Mesodermal cell (in vitro differentiated cells): ENCODE measurements at regions not wholly inside any gene's neighbourhood (a gene's known extent, or its start where the extent isn't known, plus 50 kb on each side); places are given as distances from the start of the nearest gene placed in this dataset.
"Not testable (repeated sequence)": the region's sequence is repeated elsewhere in the genome, so short reads cannot be mapped to it uniquely, and the experiment has no call there.

Experiments used
- H3K27ac ChIP-seq: 2 replicates; pipeline ENCODE4 v1.7.0; 2013; ENCODE audit warnings: mild to moderate bottlenecking, low read depth, low read length, moderate library complexity; ENCODE audit not compliant: severe bottlenecking
- H3K36me3 ChIP-seq: 2 replicates; pipeline ENCODE4 v1.7.1; 2013; ENCODE audit warnings: mild to moderate bottlenecking, low read length, moderate library complexity; ENCODE audit not compliant: control insufficient read depth, insufficient read depth
- H3K4me1 ChIP-seq: one replicate; pipeline ENCODE4 v1.7.1; 2013; ENCODE audit warnings: mild to moderate bottlenecking, low read length; ENCODE audit not compliant: insufficient read depth, control insufficient read depth, poor library complexity, severe bottlenecking
- H3K4me3 ChIP-seq: 2 replicates; pipeline ENCODE4 v1.7.0; 2013; ENCODE audit warnings: low read length, control low read depth, mild to moderate bottlenecking; ENCODE audit not compliant: insufficient read depth, poor library complexity, severe bottlenecking; ENCODE audit errors: extremely low read depth
- H3K9me3 ChIP-seq: 2 replicates; pipeline ENCODE4 v1.7.1; 2013; ENCODE audit warnings: mild to moderate bottlenecking, low read length, moderate library complexity; ENCODE audit not compliant: control insufficient read depth
- WGBS, 2 experiments: methylation state at CpG; one replicate each; pipeline ENCODE4 v1.1.5; 2013; ENCODE audit warnings: missing lambda C conversion rate in 2 of 2; ENCODE audit not compliant: insufficient coverage in 2 of 2; 5-methylcytosine and 5-hydroxymethylcytosine counted together

- H3K9me3 ChIP-seq: no peaks in the 10 kb centered on the region
- no CpG with 5 or more reads among the region's 1 CpG for WGBS, 2 experiments
These were observed 807.8 kb downstream of the TRIB2 start for GRCh38 chr2:13524492-13524891.

GRCh38 chr2:13531735-13532410 lies 815.1 kb downstream of the TRIB2 start:
- 89 to 98% methylated on average over 3 to 7 of the region's 9 CpGs for WGBS, 2 experiments
- not testable (repeated sequence) for H3K36me3 ChIP-seq, H3K4me3 ChIP-seq, H3K4me1 ChIP-seq, H3K27ac ChIP-seq, H3K9me3 ChIP-seq

More at GRCh38 chr2:13524492-13524891, 807.8 kb downstream of the TRIB2 start:
- Histone ChIP-seq H3K4me3 (no peak overlapping the region), H3K36me3 (no peaks in the 10 kb centered on the region), H3K4me1 (no peaks in the 10 kb centered on the region), H3K27ac (no peak overlapping the region)

GRCh38 chr2:13532781-13533523 lies 816.2 kb downstream of the TRIB2 start:
- H3K4me3 ChIP-seq, H3K9me3 ChIP-seq, H3K4me1 ChIP-seq, H3K27ac ChIP-seq, H3K36me3 ChIP-seq: not testable (repeated sequence)
- WGBS, 2 experiments: 93% methylated on average over 9 to 11 of the region's 22 CpGs

GRCh38 chr2:13533524-13533922 lies 816.8 kb downstream of the TRIB2 start:
- no CpG with 5 or more reads among the region's 2 CpGs for WGBS, 2 experiments
- Histone ChIP-seq H3K27ac (no peak overlapping the region), H3K9me3 (no peaks in the 10 kb centered on the region), H3K4me3 (no peak overlapping the region), H3K4me1 (no peaks in the 10 kb centered on the region), H3K36me3 (no peaks in the 10 kb centered on the region)

- Histone ChIP-seq H3K27ac (no peak overlapping the region), H3K4me1 (no peaks in the 10 kb centered on the region), H3K36me3 (no peaks in the 10 kb centered on the region), H3K9me3 (no peaks in the 10 kb centered on the region), H3K4me3 (no peak overlapping the region)
- 81 to 88% methylated on average over 2 of the region's 6 CpGs for WGBS, 2 experiments
These were observed 820.2 kb downstream of the TRIB2 start for GRCh38 chr2:13536941-13537340.

GRCh38 chr2:13537771-13538349 lies 821.1 kb downstream of the TRIB2 start:
- Histone ChIP-seq H3K36me3 (no peaks in the 10 kb centered on the region), H3K9me3 (no peaks in the 10 kb centered on the region), H3K4me3 (no peak overlapping the region), H3K4me1 (no peaks in the 10 kb centered on the region), H3K27ac (no peak overlapping the region)
- WGBS, 2 experiments: 83 to 90% methylated on average over 5 to 6 of the region's 9 CpGs

GRCh38 chr2:13539296-13539695 lies 822.6 kb downstream of the TRIB2 start:
- 60 to 81% methylated on average over 1 to 2 of the region's 2 CpGs for WGBS, 2 experiments
- no peaks in the 10 kb centered on the region for H3K4me1 ChIP-seq
- no peaks in the 10 kb centered on the region for H3K36me3 ChIP-seq
- no peaks in the 10 kb centered on the region for H3K9me3 ChIP-seq
- no peak overlapping the region for H3K27ac ChIP-seq
- H3K4me3 ChIP-seq: no peak overlapping the region

- Histone ChIP-seq H3K36me3 (no peaks in the 10 kb centered on the region), H3K27ac (no peak overlapping the region), H3K4me1 (no peaks in the 10 kb centered on the region), H3K4me3 (no peak overlapping the region), H3K9me3 (no peaks in the 10 kb centered on the region)
- 90 to 95% methylated on average over 4 to 5 of the region's 6 CpGs for WGBS, 2 experiments
These were observed 825.3 kb downstream of the TRIB2 start for GRCh38 chr2:13542061-13542460.

GRCh38 chr2:13542642-13543041 lies 825.9 kb downstream of the TRIB2 start:
- Histone ChIP-seq H3K4me1 (no peaks in the 10 kb centered on the region), H3K4me3 (no peak overlapping the region), H3K9me3 (no peaks in the 10 kb centered on the region), H3K36me3 (no peaks in the 10 kb centered on the region), H3K27ac (no peak overlapping the region)
- WGBS, 2 experiments: 80 to 83% methylated on average over 3 to 4 of the region's 5 CpGs

GRCh38 chr2:13543550-13543949 lies 826.8 kb downstream of the TRIB2 start:
- H3K27ac ChIP-seq: no peak overlapping the region
- no peaks in the 10 kb centered on the region for H3K9me3 ChIP-seq
- no peak overlapping the region for H3K4me3 ChIP-seq
- no CpG with 5 or more reads among the region's 1 CpG for WGBS, 2 experiments
- H3K36me3 ChIP-seq: no peaks in the 10 kb centered on the region
- no peaks in the 10 kb centered on the region for H3K4me1 ChIP-seq

GRCh38 chr2:13545320-13545719 lies 828.6 kb downstream of the TRIB2 start:
- Histone ChIP-seq H3K27ac (no peak overlapping the region), H3K36me3 (no peaks in the 10 kb centered on the region), H3K4me1 (no peaks in the 10 kb centered on the region), H3K4me3 (no peak overlapping the region), H3K9me3 (no peaks in the 10 kb centered on the region)
- 54 to 60% methylated on average over 1 to 2 of the region's 2 CpGs for WGBS, 2 experiments
